HL-60 (cell line): ENCODE measurements at regions not wholly inside any gene's neighbourhood (a gene's known extent, or its start where the extent isn't known, plus 50 kb on each side); places are given as distances from the start of the nearest gene placed in this dataset.

Source experiments
- DNase-seq, 2 experiments: peaks; one replicate each; pipeline ENCODE4 v3.0.0-alpha.2; 2010 to 2020; ENCODE audit warnings: low read depth in 1 of 2, low spot score in 1 of 2
- H3K27ac ChIP-seq: fragments of 250-450 bp; sonication (Bioruptor Pico); replicated peaks from 2 replicates; pipeline ENCODE4 v1.5.1; 2020; ENCODE audit warnings: mild to moderate bottlenecking, moderate library complexity
- H3K27me3 ChIP-seq: fragments of 250-450 bp; sonication (Bioruptor Pico); 2 replicates; pipeline ENCODE4 v1.5.1; 2021; ENCODE audit warnings: mild to moderate bottlenecking, moderate library complexity; ENCODE audit not compliant: insufficient read depth, poor library complexity, severe bottlenecking
- H3K4me3 ChIP-seq: replicated peaks from 2 replicates; pipeline ENCODE4 v1.5.1; 2011; ENCODE audit warnings: mild to moderate bottlenecking, control low read depth, low read length; ENCODE audit not compliant: insufficient read depth
- GABPA ChIP-seq: IDR thresholded peaks from 2 replicates; pipeline ENCODE4 v1.6.1; 2012; ENCODE audit warnings: low read depth
- POLR2AphosphoS5 ChIP-seq: IDR thresholded peaks from 2 replicates; pipeline ENCODE4 v1.6.1; 2012; ENCODE audit warnings: low read depth
- REST ChIP-seq: IDR thresholded peaks from 2 replicates; pipeline ENCODE4 v1.6.1; 2012; ENCODE audit warnings: low read depth; ENCODE audit not compliant: insufficient replicate concordance
- SPI1 ChIP-seq: IDR thresholded peaks from 2 replicates; pipeline ENCODE4 v1.6.1; 2012; ENCODE audit warnings: low read depth, mild to moderate bottlenecking, borderline replicate concordance
- TF ChIP-seq, protein P1 (sequence below): IDR thresholded peaks from one replicate; pipeline ENCODE4 v1.5.1; 2011; ENCODE audit warnings: low read length, control low read depth, inconsistent platforms; ENCODE audit not compliant: insufficient read depth

DNA sequence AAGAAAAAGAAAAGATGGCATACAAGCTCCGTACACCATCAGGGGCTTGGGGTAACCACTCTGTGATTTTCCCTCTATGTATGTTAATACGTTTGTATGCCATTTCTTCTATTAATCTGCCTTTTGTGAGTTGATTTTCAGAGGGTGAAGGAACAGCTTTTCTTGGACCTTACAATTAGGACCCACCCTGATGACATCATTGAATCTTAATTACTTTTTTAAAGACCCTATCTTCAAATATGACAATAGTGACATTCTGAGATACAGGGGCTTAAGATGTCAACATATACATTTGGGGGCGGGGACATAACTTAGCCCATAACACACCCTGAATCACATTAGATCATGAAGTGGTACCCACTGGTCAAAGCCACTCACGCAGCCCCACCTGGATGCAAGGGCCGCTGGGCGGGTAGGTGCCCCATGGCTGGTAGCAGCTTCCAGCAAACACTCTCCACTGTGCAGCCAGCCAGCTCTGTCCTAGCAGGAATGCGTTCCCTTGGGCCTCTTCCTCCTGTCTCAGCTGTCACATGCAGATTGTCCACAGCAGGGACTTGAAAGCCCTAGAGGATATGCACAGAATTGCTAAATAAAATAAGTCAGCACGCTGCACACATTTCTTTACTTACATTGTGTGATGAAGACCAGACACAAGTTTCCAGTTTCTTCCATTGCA, 74.5 kb downstream of the FOXF2 start:
- TF ChIP-seq REST (no peak), POLR2AphosphoS5 (no peak), SPI1 (no peak), GABPA (no peak)
- TF ChIP-seq, protein P1, sequence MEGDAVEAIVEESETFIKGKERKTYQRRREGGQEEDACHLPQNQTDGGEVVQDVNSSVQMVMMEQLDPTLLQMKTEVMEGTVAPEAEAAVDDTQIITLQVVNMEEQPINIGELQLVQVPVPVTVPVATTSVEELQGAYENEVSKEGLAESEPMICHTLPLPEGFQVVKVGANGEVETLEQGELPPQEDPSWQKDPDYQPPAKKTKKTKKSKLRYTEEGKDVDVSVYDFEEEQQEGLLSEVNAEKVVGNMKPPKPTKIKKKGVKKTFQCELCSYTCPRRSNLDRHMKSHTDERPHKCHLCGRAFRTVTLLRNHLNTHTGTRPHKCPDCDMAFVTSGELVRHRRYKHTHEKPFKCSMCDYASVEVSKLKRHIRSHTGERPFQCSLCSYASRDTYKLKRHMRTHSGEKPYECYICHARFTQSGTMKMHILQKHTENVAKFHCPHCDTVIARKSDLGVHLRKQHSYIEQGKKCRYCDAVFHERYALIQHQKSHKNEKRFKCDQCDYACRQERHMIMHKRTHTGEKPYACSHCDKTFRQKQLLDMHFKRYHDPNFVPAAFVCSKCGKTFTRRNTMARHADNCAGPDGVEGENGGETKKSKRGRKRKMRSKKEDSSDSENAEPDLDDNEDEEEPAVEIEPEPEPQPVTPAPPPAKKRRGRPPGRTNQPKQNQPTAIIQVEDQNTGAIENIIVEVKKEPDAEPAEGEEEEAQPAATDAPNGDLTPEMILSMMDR = no peak
- H3K27ac ChIP-seq = no peak overlapping the region
- DNase-seq = no peak
- H3K27me3 ChIP-seq = peaks cover 4% of the 10 kb centered on the region
- no peak overlapping the region for H3K4me3 ChIP-seq

DNA sequence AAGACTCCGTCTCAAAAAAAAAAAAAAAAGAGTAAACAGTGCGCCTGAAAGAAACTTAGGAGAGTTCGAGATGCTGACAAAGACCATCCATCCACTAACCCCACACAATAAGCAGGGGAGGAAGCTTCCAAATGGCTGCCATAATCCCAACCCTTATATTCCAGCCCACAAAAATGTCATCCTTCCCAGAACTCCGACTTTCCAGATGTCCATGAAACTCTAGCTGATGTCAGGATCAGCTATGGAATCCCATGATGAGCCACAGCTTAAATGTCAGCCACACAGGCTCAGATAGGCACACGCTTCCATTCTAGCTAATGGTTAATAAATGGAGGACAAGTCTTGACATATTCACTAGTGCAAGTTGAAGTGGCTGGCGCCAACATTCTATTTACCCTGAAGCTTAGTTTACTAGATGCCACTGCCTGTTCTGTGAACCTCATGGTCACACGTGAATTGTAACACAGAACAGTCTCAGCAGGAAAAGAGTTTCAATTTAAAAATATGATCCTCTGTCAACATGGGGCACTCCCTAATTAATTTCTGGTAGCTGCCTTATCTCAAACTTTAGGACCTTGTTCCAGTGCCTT, 75.5 kb downstream of the FOXF2 start:
- TF ChIP-seq GABPA = no peak
- no peak for TF ChIP-seq POLR2AphosphoS5
- TF ChIP-seq, protein P1 = no peak
- no peak for TF ChIP-seq REST
- no peak for TF ChIP-seq SPI1
- no peak overlapping the region for H3K4me3 ChIP-seq
- no peak for DNase-seq
- peaks cover 3% of the 10 kb centered on the region for H3K27me3 ChIP-seq
- H3K27ac ChIP-seq = no peak overlapping the region

- Histone ChIP-seq H3K27ac (no peak overlapping the region), H3K27me3 (no peaks in the 10 kb centered on the region), H3K4me3 (no peak overlapping the region)
- no peak for DNase-seq
- TF ChIP-seq, protein P1 = no peak
- TF ChIP-seq SPI1 = no peak
- TF ChIP-seq GABPA = no peak
- TF ChIP-seq REST = no peak
- no peak for TF ChIP-seq POLR2AphosphoS5
These were observed 78.8 kb downstream of the FOXF2 start for GRCh38 chr6:1468126-1468525.
